PC-3 (cell line): ENCODE measurements at regions not wholly inside any gene's neighbourhood (a gene's known extent, or its start where the extent isn't known, plus 50 kb on each side); places are given as distances from the start of the nearest gene placed in this dataset.

ENCODE experiments used
- ATAC-seq: fragments of 200-7000 bp; cut with Tn5 transposase; 2 replicates; pipeline ENCODE4 v1.9.1; 2020; ENCODE audit warnings: mild to moderate bottlenecking, moderate library complexity
- BruUV-seq: library from RNA; stranded (reverse); fragments of 400-500 nt; replicated peaks from 2 replicates; lab custom pipeline; 2021; lab: Mats Ljungman, UMichigan
- CTCF ChIA-PET: fragments of 300-600 bp; sonication (Branson Sonifier 250); formaldehyde crosslinking; loops from one replicate; lab custom pipeline; 2022; ENCODE audit warnings: antibody characterized with exemption; lab: Charles Lee
- POLR2A ChIA-PET: fragments of 300-600 bp; sonication (Branson Sonifier 250); formaldehyde crosslinking; loops from one replicate; lab custom pipeline; 2022; ENCODE audit warnings: antibody characterized with exemption; ENCODE audit not compliant: unreplicated experiment; lab: Charles Lee
- DNase-seq: peaks from one replicate; pipeline ENCODE4 v3.0.0-alpha.2; 2015
- H2AFZ ChIP-seq: fragments of 300-600 bp; sonication (generic); 2 replicates; pipeline ENCODE4 v1.6.0; 2016; ENCODE audit warnings: antibody characterized with exemption, low read length
- H3F3A ChIP-seq: fragments of 300-600 bp; sonication (generic); one replicate; pipeline ENCODE4 v1.6.0; 2017; ENCODE audit warnings: antibody characterized with exemption, low read length, control low read depth, mild to moderate bottlenecking; ENCODE audit not compliant: unreplicated experiment
- H3K27ac ChIP-seq: fragments of 300-600 bp; sonication (generic); 2 replicates; pipeline ENCODE4 v1.5.1; 2016; ENCODE audit warnings: mild to moderate bottlenecking, low read length
- H3K27me3 ChIP-seq: fragments of 300-600 bp; sonication (generic); 2 replicates; pipeline ENCODE4 v1.6.1; 2016; ENCODE audit warnings: low read length, mixed read lengths
- H3K36me3 ChIP-seq: fragments of 300-600 bp; sonication (generic); 2 replicates; pipeline ENCODE4 v1.6.1; 2016; ENCODE audit warnings: low read depth, mixed run types, low read length, mixed read lengths
- H3K4me1 ChIP-seq: fragments of 300-600 bp; sonication (generic); 2 replicates; pipeline ENCODE4 v1.5.1; 2016; ENCODE audit warnings: low read length; ENCODE audit not compliant: insufficient read depth
- H3K4me2 ChIP-seq: fragments of 300-600 bp; sonication (generic); 2 replicates; pipeline ENCODE4 v1.6.0; 2016; ENCODE audit warnings: low read length
- H3K4me3 ChIP-seq: fragments of 300-600 bp; sonication (generic); 2 replicates; pipeline ENCODE4 v1.5.1; 2016; ENCODE audit warnings: mild to moderate bottlenecking, low read length, mixed read lengths
- H3K79me2 ChIP-seq: fragments of 300-600 bp; sonication (generic); 2 replicates; pipeline ENCODE4 v1.6.1; 2017; ENCODE audit warnings: low read length, mixed read lengths
- H3K9ac ChIP-seq: fragments of 300-600 bp; sonication (generic); 2 replicates; pipeline ENCODE4 v1.6.0; 2016; ENCODE audit warnings: mild to moderate bottlenecking, low read length
- H3K9me2 ChIP-seq: fragments of 300-600 bp; sonication (generic); replicated peaks from 2 replicates; pipeline ENCODE4 v1.6.1; 2016; ENCODE audit warnings: mixed run types, low read length, mixed read lengths
- H3K9me3 ChIP-seq: fragments of 300-600 bp; sonication (generic); 2 replicates; pipeline ENCODE4 v1.6.1; 2016; ENCODE audit warnings: low read length, mixed read lengths
- H4K20me1 ChIP-seq: fragments of 300-600 bp; sonication (generic); 2 replicates; pipeline ENCODE4 v1.6.1; 2016; ENCODE audit warnings: low read length, mixed read lengths
- CTCF ChIP-seq: fragments of 300-600 bp; sonication (generic); conservative IDR thresholded peaks from 2 replicates; pipeline ENCODE4 v1.5.1; 2017; ENCODE audit warnings: antibody characterized with exemption, low read depth, mild to moderate bottlenecking, low read length
- EZH2 ChIP-seq: fragments of 300-600 bp; sonication (generic); IDR thresholded peaks from one replicate; pipeline ENCODE4 v1.6.1; 2017; ENCODE audit warnings: antibody characterized with exemption, mild to moderate bottlenecking, low read length; ENCODE audit not compliant: unreplicated experiment
- EZH2phosphoT487 ChIP-seq: fragments of 300-600 bp; sonication (generic); IDR thresholded peaks from 2 replicates; pipeline ENCODE4 v1.6.1; 2018; ENCODE audit warnings: mild to moderate bottlenecking, antibody characterized with exemption, low read length, borderline replicate concordance
- intact Hi-C: fragments of 100-400 bp; cut with micrococcal nuclease; formaldehyde crosslinking; loops from 2 replicates; pipeline ENCODE4 v1.9.0; 2023

GRCh38 chrX:130556951-130557350 lies 155.2 kb downstream of the RBMX2 start:
- Histone ChIP-seq H3K4me3 (no peak overlapping the region), H4K20me1 (no peaks in the 10 kb centered on the region), H3K27ac (no peak overlapping the region), H2AFZ (no peak overlapping the region), H3K79me2 (no peaks in the 10 kb centered on the region), H3F3A (no peaks in the 10 kb centered on the region), H3K9me2 (no peaks in the 10 kb centered on the region), H3K4me2 (no peak overlapping the region), H3K4me1 (peaks cover 14% of the 10 kb centered on the region), H3K36me3 (no peaks in the 10 kb centered on the region), H3K27me3 (no peaks in the 10 kb centered on the region; the same call in 1 of the 2 replicates), H3K9me3 (no peaks in the 10 kb centered on the region), H3K9ac (no peak overlapping the region)
- no TSS peak for BruUV-seq
- ATAC-seq (no peak), DNase-seq (no peak)
- no peak for TF ChIP-seq EZH2
- TF ChIP-seq CTCF = no peak
- TF ChIP-seq EZH2phosphoT487 = no peak
- intact Hi-C loops = no loop called here
- ChIA-PET POLR2A (no interaction called here), CTCF (no interaction called here)

GRCh38 chrX:130560544-130560943 lies 158.8 kb downstream of the RBMX2 start:
- CTCF ChIA-PET = interaction anchor here (0.7 kb wide), 1 partner anchor 90 kb away, joined by 5 read pairs; no protein-coding TSS in a partner anchor
- Histone ChIP-seq H3F3A (no peaks in the 10 kb centered on the region), H3K4me3 (no peak overlapping the region), H3K9me3 (no peaks in the 10 kb centered on the region), H3K4me1 (peaks cover 20% of the 10 kb centered on the region), H3K79me2 (no peaks in the 10 kb centered on the region), H3K27me3 (no peaks in the 10 kb centered on the region), H2AFZ (peak overlapping the region; percentile 53; the same call in 1 of the 2 replicates), H3K9ac (no peak overlapping the region), H3K36me3 (no peaks in the 10 kb centered on the region), H4K20me1 (no peaks in the 10 kb centered on the region), H3K27ac (peak overlapping the region; percentile 58), H3K9me2 (no peaks in the 10 kb centered on the region), H3K4me2 (peak overlapping the region; percentile 71)
- ATAC-seq (peak; percentile 88), DNase-seq (peak; percentile 67)
- BruUV-seq = no TSS peak
- POLR2A ChIA-PET = no interaction called here
- TF ChIP-seq EZH2phosphoT487 (no peak), CTCF (no peak), EZH2 (no peak)
- intact Hi-C loops = no loop called here

- POLR2A ChIA-PET = no interaction called here
- Histone ChIP-seq H3K9me2 (no peaks in the 10 kb centered on the region), H4K20me1 (no peaks in the 10 kb centered on the region), H3K4me1 (peaks cover 20% of the 10 kb centered on the region), H3K4me2 (peak overlapping the region; percentile 13; the same call in 1 of the 2 replicates), H3K27ac (no peak overlapping the region), H3F3A (no peaks in the 10 kb centered on the region), H3K79me2 (no peaks in the 10 kb centered on the region), H3K9ac (no peak overlapping the region), H3K4me3 (no peak overlapping the region), H2AFZ (no peak overlapping the region), H3K36me3 (no peaks in the 10 kb centered on the region), H3K27me3 (no peaks in the 10 kb centered on the region), H3K9me3 (no peaks in the 10 kb centered on the region)
- BruUV-seq = no TSS peak
- DNase-seq (peak; percentile 18), ATAC-seq (0 out of 2 replicates have a peak, but pooled peaks have one; percentile 31)
- no peak for TF ChIP-seq CTCF
- TF ChIP-seq EZH2 = no peak
- TF ChIP-seq EZH2phosphoT487 = no peak
- CTCF ChIA-PET = no interaction called here
- intact Hi-C loops = no loop called here
Observed at GRCh38 chrX:130561930-130562329, 160.1 kb downstream of the RBMX2 start.
